ENCODE measurements at regions not wholly inside any gene's neighbourhood (a gene's known extent, or its start where the extent isn't known, plus 50 kb on each side); places are given as distances from the start of the nearest gene placed in this dataset.

DNA sequence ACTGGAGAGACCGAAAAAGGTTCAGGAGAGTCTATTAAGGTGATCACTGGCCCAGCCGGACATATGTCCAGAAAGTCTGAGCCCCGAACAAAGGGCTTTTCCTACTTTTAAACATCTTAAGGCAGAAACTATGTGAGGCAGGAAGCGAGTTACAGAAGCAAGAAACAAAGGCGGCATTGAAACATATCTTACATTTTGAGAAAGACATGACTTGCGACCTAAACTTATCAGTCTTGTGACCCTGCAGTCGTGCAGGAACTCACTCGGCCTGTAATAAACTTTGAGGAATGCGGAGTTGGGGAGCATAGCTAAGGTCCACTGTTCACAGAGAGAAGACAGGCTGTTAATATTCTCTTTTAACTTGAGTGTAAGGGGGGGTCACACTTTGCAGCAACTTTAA is 158.7 kb downstream of the TBX22 start:
- TF ChIP-seq POLR2A (IDR thresholded peaks at IDR 0.05): no peak
- no peak for TF ChIP-seq EP300 (IDR thresholded peaks at IDR 0.05)
- TF ChIP-seq, protein P1, sequence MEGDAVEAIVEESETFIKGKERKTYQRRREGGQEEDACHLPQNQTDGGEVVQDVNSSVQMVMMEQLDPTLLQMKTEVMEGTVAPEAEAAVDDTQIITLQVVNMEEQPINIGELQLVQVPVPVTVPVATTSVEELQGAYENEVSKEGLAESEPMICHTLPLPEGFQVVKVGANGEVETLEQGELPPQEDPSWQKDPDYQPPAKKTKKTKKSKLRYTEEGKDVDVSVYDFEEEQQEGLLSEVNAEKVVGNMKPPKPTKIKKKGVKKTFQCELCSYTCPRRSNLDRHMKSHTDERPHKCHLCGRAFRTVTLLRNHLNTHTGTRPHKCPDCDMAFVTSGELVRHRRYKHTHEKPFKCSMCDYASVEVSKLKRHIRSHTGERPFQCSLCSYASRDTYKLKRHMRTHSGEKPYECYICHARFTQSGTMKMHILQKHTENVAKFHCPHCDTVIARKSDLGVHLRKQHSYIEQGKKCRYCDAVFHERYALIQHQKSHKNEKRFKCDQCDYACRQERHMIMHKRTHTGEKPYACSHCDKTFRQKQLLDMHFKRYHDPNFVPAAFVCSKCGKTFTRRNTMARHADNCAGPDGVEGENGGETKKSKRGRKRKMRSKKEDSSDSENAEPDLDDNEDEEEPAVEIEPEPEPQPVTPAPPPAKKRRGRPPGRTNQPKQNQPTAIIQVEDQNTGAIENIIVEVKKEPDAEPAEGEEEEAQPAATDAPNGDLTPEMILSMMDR (IDR thresholded peaks at IDR 0.05): no peak
- WGBS, 3 donors: 50 to 55% (median 54%) methylated on average over 9 of the region's 9 CpGs
- no peak overlapping the region for H3K4me3 ChIP-seq
- no peak for DNase-seq
- intact Hi-C loops (cut with DNase I): no loop called here
- H3K36me3 ChIP-seq: no peaks in the 10 kb centered on the region
- H3K27ac ChIP-seq: no peak overlapping the region
- no peaks in the 10 kb centered on the region for H3K9me3 ChIP-seq
- no peaks in the 10 kb centered on the region for H3K4me1 ChIP-seq (ENCODE audit: insufficient read depth)
- no peaks in the 10 kb centered on the region for H3K27me3 ChIP-seq

DNA sequence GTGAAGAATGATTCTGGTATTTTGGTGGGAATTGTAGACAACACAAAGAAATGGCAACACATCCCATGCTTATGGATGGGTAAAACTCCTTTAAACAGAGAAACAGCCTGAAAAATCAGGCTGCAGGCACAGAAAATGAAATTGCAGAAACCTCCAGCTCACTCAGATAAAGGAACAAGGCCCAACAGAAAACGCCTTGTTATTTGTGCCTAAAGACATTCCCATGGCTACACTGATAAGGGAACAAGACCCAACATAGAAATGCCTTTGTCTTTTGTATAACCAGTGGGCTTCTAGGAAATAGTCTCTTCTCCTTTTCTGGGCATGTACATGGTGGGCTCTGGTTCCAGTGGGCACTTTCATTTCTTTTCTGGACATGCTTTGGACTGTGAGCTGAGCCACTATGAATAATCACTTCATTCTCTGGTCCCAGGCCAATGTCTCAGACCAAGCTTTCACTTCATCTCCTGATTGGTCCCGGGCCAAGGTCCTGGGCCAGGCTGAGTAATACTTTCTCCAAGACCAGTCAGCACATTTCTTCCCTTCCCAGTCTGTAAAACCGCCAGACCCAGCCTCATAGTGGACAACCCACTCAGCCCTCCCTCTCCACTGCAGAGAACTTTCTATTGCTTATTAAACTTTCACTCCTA is 160.5 kb downstream of the TBX22 start:
- H3K4me1 ChIP-seq (ENCODE audit: insufficient read depth): no peaks in the 10 kb centered on the region
- DNase-seq: no peak
- H3K36me3 ChIP-seq: no peaks in the 10 kb centered on the region
- no peaks in the 10 kb centered on the region for H3K27me3 ChIP-seq
- intact Hi-C loops (cut with DNase I): no loop called here
- H3K4me3 ChIP-seq: no peak overlapping the region
- H3K9me3 ChIP-seq: no peaks in the 10 kb centered on the region
- no peak for TF ChIP-seq POLR2A (IDR thresholded peaks at IDR 0.05)
- no peak for TF ChIP-seq EP300 (IDR thresholded peaks at IDR 0.05)
- TF ChIP-seq, protein P1 (IDR thresholded peaks at IDR 0.05): no peak
- H3K27ac ChIP-seq: no peak overlapping the region
- 39 to 43% (median 39%) methylated on average over 3 of the region's 3 CpGs for WGBS, 3 donors

DNA sequence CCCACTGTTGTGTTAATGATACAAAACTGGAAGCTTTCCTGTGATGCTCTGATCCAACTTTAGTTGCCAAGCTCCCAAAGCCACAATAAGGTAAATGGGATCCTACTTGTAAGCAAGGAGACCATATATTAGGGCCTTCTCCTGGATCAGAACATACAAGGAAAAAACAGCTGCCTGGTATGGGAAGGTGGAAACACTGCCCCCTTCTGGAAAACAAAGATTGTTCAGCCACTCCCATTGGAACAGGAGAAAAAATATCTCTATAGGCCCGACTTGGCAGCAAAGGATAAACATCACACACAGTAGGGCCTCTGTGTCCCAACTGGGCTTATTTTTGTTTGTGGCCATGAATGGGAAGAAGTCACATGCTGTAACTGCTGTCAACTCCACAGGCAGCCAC is 166.5 kb downstream of the TBX22 start:
- no peak for DNase-seq
- Histone ChIP-seq H3K4me3 (no peak overlapping the region), H3K27me3 (no peaks in the 10 kb centered on the region), H3K4me1 (ENCODE audit: insufficient read depth) (no peaks in the 10 kb centered on the region), H3K9me3 (no peaks in the 10 kb centered on the region), H3K27ac (no peak overlapping the region), H3K36me3 (no peaks in the 10 kb centered on the region)
- TF ChIP-seq POLR2A (IDR thresholded peaks at IDR 0.05) (no peak), EP300 (IDR thresholded peaks at IDR 0.05) (no peak)
- TF ChIP-seq, protein P1 (IDR thresholded peaks at IDR 0.05): no peak
- 13 to 29% (median 20%) methylated on average over 1 of the region's 1 CpG for WGBS, 3 donors
- intact Hi-C loops (cut with DNase I): no loop called here

DNA sequence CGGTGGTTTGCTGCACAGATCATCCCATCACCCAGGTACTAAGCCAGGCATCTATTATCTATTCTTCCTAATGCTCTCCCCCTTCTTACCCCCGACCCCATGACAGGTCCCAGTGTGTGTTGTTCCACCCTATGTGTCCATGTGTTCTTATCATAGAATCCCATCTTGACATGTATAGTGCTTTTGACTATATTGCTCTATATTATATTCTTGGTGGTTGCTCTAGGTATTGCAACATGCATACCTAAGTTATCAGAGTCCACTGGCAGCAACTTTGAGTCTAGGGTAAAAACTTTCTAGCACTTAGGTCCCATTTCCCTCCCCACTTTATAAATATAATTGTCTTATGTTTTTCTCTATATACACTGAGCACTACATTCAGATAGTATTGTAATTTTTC is 170.3 kb downstream of the TBX22 start:
- no peak overlapping the region for H3K27ac ChIP-seq
- no peaks in the 10 kb centered on the region for H3K4me1 ChIP-seq (ENCODE audit: insufficient read depth)
- H3K36me3 ChIP-seq: no peaks in the 10 kb centered on the region
- H3K27me3 ChIP-seq: no peaks in the 10 kb centered on the region
- no peaks in the 10 kb centered on the region for H3K9me3 ChIP-seq
- TF ChIP-seq, protein P1 (IDR thresholded peaks at IDR 0.05): no peak
- TF ChIP-seq POLR2A (IDR thresholded peaks at IDR 0.05): no peak
- no peak for TF ChIP-seq EP300 (IDR thresholded peaks at IDR 0.05)
- no peak overlapping the region for H3K4me3 ChIP-seq
- intact Hi-C loops (cut with DNase I): no loop called here
- 48 to 60% (median 57%) methylated on average over 2 of the region's 2 CpGs for WGBS, 3 donors
- no peak for DNase-seq
